ENCODE measurements at regions not wholly inside any gene's neighbourhood (a gene's known extent, or its start where the extent isn't known, plus 50 kb on each side); places are given as distances from the start of the nearest gene placed in this dataset.

- peaks cover 16% of the 10 kb centered on the region for H3K9me3 Mint-ChIP-seq
- no peak overlapping the region for H3K4me3 Mint-ChIP-seq
- H3K27me3 Mint-ChIP-seq (ENCODE audit: low read depth), result no peaks in the 10 kb centered on the region
- no peak for TF ChIP-seq CTCF (IDR thresholded peaks at IDR 0.05; ENCODE audit: unreplicated experiment)
- peaks cover 4% of the 10 kb centered on the region for H3K36me3 Mint-ChIP-seq
- H3K27ac Mint-ChIP-seq, result no peak overlapping the region
- peaks cover 15% of the 10 kb centered on the region for H3K4me1 Mint-ChIP-seq
- no peak for DNase-seq (ENCODE audit: low spot score in 2 of 2, unreplicated experiment in 2 of 2)
These were observed 265.9 kb upstream of the SUCLG2 start for GRCh38 chr3:67920311-67920710.

GRCh38 chr3:67916353-67916752 lies 261.9 kb upstream of the SUCLG2 start:
- Mint-ChIP-seq H3K36me3 (no peaks in the 10 kb centered on the region), H3K9me3 (no peaks in the 10 kb centered on the region), H3K27ac (no peak overlapping the region), H3K27me3 (ENCODE audit: low read depth) (no peaks in the 10 kb centered on the region), H3K4me3 (no peak overlapping the region), H3K4me1 (peaks cover 9% of the 10 kb centered on the region)
- DNase-seq (ENCODE audit: low spot score in 2 of 2, unreplicated experiment in 2 of 2), result no peak
- no peak for TF ChIP-seq CTCF (IDR thresholded peaks at IDR 0.05; ENCODE audit: unreplicated experiment)

GRCh38 chr3:67907735-67908134 lies 253.3 kb upstream of the SUCLG2 start:
- Mint-ChIP-seq H3K27ac (no peak overlapping the region), H3K4me3 (no peak overlapping the region), H3K9me3 (no peaks in the 10 kb centered on the region), H3K27me3 (ENCODE audit: low read depth) (peaks cover 3% of the 10 kb centered on the region), H3K36me3 (no peaks in the 10 kb centered on the region), H3K4me1 (no peaks in the 10 kb centered on the region)
- TF ChIP-seq CTCF (IDR thresholded peaks at IDR 0.05; ENCODE audit: unreplicated experiment), result no peak
- DNase-seq (ENCODE audit: low spot score in 2 of 2, unreplicated experiment in 2 of 2), result no peak

GRCh38 chr3:67906261-67906660 lies 251.8 kb upstream of the SUCLG2 start:
- Mint-ChIP-seq H3K4me1 (no peaks in the 10 kb centered on the region), H3K27me3 (ENCODE audit: low read depth) (peaks cover 3% of the 10 kb centered on the region), H3K27ac (no peak overlapping the region), H3K9me3 (no peaks in the 10 kb centered on the region), H3K4me3 (no peak overlapping the region), H3K36me3 (no peaks in the 10 kb centered on the region)
- no peak for DNase-seq (ENCODE audit: low spot score in 2 of 2, unreplicated experiment in 2 of 2)
- no peak for TF ChIP-seq CTCF (IDR thresholded peaks at IDR 0.05; ENCODE audit: unreplicated experiment)

GRCh38 chr3:67901681-67902080 lies 247.3 kb upstream of the SUCLG2 start:
- Mint-ChIP-seq H3K36me3 (no peaks in the 10 kb centered on the region), H3K4me1 (no peaks in the 10 kb centered on the region), H3K27ac (no peak overlapping the region), H3K9me3 (no peaks in the 10 kb centered on the region), H3K27me3 (ENCODE audit: low read depth) (no peaks in the 10 kb centered on the region), H3K4me3 (no peak overlapping the region)
- no peak for TF ChIP-seq CTCF (IDR thresholded peaks at IDR 0.05; ENCODE audit: unreplicated experiment)
- DNase-seq (ENCODE audit: low spot score in 2 of 2, unreplicated experiment in 2 of 2), result no peak

- Mint-ChIP-seq H3K9me3 (no peaks in the 10 kb centered on the region), H3K4me1 (no peaks in the 10 kb centered on the region), H3K36me3 (no peaks in the 10 kb centered on the region), H3K27ac (no peak overlapping the region), H3K27me3 (ENCODE audit: low read depth) (peaks cover 9% of the 10 kb centered on the region), H3K4me3 (no peak overlapping the region)
- DNase-seq (ENCODE audit: low spot score in 2 of 2, unreplicated experiment in 2 of 2), result no peak
- TF ChIP-seq CTCF (IDR thresholded peaks at IDR 0.05; ENCODE audit: unreplicated experiment), result no peak
These were observed 244.5 kb upstream of the SUCLG2 start for GRCh38 chr3:67898916-67899315.

Data from mesothelial cell of epicardium (in vitro differentiated cells).